Tibial nerve (tissue), 3 donors: ENCODE measurements at regions not wholly inside any gene's neighbourhood (a gene's known extent, or its start where the extent isn't known, plus 50 kb on each side); places are given as distances from the start of the nearest gene placed in this dataset.

Experiments
- POLR2A ChIP-seq, 2 donors: fragments of 450-650 bp; IDR thresholded peaks; one replicate each; pipeline ENCODE4 v1.6.1; 2017; ENCODE audit warnings: antibody characterized with exemption in 2 of 2, mild to moderate bottlenecking in 2 of 2, moderate library complexity in 2 of 2
- TF ChIP-seq, protein P1 (sequence below), 5 experiments: fragments of 200-600 bp in 3 of 5; fragments of 450-650 bp in 2 of 5; sonication (generic) in 3 of 5; IDR thresholded peaks; one replicate each; pipeline ENCODE4 v1.5.1; 2016 to 2019; ENCODE audit warnings: antibody characterized with exemption in 5 of 5, mild to moderate bottlenecking in 3 of 5, moderate library complexity in 2 of 5

DNA sequence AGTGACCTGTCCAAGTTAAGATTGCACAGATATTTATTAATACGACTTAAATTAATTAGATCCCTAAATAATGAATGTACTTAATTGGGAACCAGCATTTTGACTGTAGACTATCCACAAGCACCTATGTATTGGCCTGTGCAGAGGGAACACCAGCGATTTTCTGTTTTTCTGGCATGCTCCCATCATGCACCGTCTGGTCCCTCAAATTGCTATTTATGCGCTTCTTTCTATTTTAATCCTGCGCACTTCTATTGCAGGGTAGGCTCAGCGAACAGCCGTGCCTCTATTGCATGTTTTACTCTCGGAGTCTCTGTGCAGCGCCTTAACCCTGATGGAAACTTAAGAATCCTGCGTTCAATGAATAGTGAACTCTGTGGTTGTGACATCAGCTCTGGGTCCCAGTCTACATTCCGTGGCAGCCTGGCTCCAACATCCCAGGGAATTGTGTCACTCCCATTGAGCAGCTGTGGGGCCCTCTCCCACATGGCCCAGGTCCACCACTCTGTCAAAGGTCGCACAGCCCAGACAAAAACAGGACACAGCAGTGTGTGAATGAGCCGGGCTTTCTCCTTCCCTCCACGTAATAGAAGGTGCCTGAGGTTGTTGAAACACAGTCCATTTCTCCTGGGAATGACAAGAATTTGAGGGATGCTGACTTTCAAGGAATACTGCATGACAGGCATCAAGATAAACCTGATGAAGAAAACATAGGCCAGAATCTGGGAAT, 239.7 kb upstream of the KLF6 start:
- TF ChIP-seq, protein P1, sequence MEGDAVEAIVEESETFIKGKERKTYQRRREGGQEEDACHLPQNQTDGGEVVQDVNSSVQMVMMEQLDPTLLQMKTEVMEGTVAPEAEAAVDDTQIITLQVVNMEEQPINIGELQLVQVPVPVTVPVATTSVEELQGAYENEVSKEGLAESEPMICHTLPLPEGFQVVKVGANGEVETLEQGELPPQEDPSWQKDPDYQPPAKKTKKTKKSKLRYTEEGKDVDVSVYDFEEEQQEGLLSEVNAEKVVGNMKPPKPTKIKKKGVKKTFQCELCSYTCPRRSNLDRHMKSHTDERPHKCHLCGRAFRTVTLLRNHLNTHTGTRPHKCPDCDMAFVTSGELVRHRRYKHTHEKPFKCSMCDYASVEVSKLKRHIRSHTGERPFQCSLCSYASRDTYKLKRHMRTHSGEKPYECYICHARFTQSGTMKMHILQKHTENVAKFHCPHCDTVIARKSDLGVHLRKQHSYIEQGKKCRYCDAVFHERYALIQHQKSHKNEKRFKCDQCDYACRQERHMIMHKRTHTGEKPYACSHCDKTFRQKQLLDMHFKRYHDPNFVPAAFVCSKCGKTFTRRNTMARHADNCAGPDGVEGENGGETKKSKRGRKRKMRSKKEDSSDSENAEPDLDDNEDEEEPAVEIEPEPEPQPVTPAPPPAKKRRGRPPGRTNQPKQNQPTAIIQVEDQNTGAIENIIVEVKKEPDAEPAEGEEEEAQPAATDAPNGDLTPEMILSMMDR (IDR thresholded peaks at IDR 0.05) = no peak
- TF ChIP-seq POLR2A (IDR thresholded peaks at IDR 0.05) = no peak
